GM12892 (cell line): ENCODE measurements at regions not wholly inside any gene's neighbourhood (a gene's known extent, or its start where the extent isn't known, plus 50 kb on each side); places are given as distances from the start of the nearest gene placed in this dataset.

Experiments
- POLR2A ChIP-seq: IDR thresholded peaks from 2 replicates; pipeline ENCODE4 v1.6.1; 2011; ENCODE audit warnings: low read depth, low read length, control low read depth
- POLR2AphosphoS5 ChIP-seq: IDR thresholded peaks from 2 replicates; pipeline ENCODE4 v1.6.1; 2011; ENCODE audit warnings: low read depth, low read length, control low read depth
- TAF1 ChIP-seq: IDR thresholded peaks from 2 replicates; pipeline ENCODE4 v1.6.1; 2011; ENCODE audit warnings: low read depth, mild to moderate bottlenecking, control low read depth, low read length, borderline replicate concordance

- TF ChIP-seq POLR2A (no peak), POLR2AphosphoS5 (no peak), TAF1 (no peak)
Observed at GRCh38 chr18:8911408-8912340, 190.8 kb upstream of the NDUFV2 start.
